GM19240 (cell line): ENCODE measurements at regions not wholly inside any gene's neighbourhood (a gene's known extent, or its start where the extent isn't known, plus 50 kb on each side); places are given as distances from the start of the nearest gene placed in this dataset.

Source experiments
- DNase-seq: peaks from one replicate; pipeline ENCODE4 v3.0.0; 2011; ENCODE audit warnings: low spot score; ENCODE audit not compliant: insufficient read length

DNA sequence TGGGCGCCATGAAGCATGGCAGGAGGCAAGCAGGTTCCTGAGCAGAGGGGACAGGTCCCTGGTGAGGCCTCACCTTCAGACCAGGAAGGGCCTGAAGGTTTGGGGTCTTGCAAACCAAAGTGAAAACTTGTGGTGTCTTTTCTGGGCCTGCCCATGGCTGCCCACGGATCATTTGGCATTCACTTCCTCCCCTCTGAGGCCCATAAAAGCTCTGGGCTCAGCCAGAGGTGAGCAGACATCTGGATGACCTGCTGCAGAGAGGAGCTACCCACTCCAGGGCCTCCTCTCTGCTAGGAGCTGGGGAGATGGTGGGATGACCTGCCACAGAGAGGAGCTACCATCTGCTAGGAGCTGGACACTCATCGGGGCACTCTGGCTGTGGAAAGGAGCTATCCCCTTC is 112.9 kb upstream of the TMEM18 start:
- no peak for DNase-seq

DNA sequence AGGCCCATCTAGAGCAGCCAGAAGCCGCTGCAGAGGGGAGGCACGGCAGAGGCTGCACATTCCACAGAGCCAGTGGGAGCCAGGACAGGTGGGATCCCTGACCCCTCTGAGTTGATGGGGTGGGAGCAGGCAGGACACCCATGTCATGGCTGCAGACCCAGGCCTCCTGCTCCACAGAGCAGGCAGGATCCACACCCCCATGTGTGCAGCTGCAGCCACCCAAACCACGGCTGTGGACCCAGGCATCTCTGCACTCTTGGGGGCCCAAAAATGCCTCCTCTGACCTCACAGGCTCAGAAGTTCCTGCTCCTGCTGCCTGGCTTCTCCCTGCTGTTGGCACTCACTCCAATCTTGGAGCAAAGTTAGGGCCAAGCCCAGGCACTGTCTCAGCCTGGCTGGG is 112.3 kb upstream of the TMEM18 start:
- no peak for DNase-seq

DNA sequence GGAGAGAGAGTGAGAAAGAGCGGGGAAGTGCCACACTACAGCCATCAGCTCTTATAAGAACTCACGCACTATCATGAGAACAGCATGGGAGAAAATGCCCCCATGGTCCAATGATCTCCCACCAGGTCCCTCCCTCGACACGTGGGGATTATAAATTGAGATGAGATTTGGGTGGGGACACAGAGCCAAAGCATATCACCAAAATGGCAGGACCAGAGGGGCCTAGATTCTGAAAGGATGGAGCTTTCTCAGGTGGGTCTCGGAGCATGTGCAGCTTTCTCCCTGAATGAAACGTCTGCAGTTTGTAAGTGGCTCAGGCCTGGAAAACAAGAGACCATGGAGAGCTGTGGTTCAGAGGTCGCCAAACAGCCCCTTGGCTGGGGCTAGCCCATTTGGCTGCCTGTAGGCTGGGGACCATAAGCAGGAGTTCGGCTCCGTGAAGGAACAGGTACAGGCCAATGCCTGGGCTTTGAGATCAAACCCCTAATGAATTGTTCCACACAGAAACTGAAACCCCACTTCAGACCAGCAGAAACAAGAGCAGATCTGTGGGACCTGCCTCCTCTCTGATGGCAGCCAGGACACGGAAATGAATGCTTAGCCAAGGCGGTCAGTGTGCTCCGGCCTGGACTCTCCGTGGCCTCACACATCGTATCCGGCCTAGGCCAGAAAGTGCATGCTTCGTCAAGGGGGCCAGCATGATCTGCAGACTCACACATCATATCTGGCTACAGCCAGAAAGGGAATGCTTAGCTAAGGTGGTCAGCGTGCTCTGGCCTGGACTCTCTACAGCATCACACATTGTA is 111.2 kb upstream of the TMEM18 start:
- DNase-seq = no peak

DNA sequence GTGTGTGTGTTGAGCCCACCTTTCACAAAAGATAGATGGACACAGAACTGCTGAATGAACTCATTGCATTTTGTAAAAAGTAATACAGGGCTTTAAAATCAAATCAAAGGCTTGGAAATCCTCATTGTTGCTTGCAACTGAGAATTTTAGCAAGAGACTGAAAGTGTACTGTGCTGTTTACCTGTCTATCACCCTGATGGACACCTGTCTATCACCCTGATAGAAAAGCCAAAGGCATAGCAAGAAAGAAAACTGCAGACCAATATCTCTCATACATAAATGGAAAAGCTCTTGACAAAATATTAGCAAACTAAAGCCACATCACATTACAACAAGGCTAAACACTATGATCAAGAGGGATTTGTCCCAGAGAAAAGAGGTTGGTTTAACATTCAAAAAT is 107.5 kb upstream of the TMEM18 start:
- no peak for DNase-seq

DNA sequence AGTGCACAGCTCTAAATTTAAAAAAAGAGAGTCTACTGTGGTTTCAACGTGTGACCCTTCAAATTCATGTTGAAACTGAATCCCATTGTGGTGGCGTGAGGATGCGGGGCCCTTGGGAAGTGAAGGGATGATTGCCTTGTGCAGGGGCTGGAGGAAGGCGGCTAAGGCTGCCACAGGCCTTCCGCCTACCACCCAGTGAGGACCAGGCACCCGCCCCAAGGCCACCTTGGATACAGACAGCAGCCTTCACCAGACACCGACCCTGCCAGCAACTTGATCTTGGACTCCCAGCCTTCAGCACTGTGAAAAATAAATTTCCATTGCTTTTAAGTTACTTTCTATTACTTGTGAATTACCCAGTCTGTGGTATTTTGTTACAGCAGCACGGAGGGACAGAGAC is 103.4 kb upstream of the TMEM18 start:
- DNase-seq = no peak

DNA sequence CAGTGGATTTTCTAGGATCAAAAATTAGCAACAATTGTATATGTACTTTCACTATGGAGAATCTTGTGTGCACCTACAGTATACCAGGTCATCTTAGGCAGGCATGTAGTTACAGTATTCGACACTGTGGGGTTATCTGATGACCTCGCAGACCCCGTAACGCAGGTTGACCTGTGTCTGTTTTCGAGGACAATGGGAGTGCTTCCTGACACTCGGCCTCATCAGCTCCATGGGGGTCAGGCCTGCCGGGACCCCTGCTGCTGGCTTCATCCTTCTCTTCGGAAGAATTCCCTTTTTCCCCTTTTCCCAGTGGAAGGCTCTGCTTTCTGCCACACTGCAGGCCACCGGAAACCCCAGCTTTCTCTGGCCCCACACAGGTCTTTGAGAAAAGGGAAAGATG is 102.8 kb upstream of the TMEM18 start:
- no peak for DNase-seq

DNA sequence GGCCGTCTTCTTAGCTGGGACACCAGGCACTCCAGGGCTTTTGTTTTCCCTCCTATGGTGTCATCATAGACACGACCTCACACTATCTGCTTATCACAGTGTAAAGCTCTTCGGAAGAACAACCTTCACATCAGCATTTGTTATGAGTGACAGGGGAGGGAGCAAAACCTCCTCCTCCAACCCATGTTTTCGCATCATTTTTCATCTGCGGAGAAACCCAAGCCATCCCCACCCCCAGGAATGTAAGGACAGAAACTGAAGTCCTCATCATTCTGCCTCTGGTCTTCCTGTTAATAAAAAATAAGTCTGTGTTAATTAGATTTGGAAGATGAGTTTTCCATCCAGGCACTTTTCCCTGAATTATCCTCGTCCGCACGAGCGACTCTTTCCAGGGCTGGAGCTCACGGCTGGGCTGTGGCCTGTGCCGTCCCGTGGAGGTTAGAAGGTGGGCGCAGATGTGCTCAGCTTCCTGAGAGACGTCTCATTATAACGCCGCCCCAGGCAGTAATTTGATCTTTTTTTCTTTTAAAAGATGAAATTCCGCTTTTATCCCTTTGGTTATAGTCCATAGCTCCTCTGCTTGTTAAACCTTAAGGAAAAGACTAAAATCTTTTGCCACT is 101.6 kb upstream of the TMEM18 start:
- DNase-seq = no peak

DNA sequence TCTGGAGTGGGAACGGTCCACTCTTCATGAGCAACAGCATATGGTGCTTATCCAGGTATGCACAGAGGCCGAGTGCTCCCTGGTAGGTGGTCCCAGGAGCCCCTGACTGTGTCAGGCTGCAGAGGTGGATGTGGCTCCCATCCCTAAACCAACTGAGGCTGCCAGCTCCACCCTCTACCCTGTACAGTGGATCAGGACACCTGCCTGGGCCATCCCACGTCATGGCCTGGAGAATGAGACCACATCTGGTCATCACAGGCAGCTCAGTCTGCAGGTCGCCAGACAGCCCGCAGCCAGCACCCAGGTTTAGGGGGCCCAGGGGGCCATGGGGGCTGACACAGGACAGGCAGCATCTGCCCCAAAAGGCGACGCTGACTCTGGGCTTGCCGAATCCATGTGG is 100.3 kb upstream of the TMEM18 start:
- DNase-seq = no peak

DNA sequence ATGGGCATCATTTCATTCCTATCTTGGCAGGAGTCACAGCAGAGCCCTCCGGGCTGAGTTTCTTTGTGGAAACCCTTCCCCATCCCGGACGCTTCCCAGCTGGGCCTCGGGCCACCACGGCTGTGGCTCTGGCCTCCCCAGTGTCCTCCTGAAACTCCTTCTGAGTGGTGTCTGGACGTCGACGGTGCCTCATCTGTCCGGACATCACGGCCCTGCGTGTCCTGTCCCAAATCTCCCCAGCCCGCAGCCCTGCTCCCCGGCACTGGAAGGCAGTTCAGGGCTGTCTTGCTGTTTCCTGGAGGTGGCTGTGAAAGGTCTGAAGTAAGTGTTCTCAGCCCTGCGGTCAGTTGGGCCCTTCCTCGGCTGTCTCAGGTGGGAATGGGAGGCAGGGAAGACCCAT is 99.8 kb upstream of the TMEM18 start:
- DNase-seq = no peak

DNA sequence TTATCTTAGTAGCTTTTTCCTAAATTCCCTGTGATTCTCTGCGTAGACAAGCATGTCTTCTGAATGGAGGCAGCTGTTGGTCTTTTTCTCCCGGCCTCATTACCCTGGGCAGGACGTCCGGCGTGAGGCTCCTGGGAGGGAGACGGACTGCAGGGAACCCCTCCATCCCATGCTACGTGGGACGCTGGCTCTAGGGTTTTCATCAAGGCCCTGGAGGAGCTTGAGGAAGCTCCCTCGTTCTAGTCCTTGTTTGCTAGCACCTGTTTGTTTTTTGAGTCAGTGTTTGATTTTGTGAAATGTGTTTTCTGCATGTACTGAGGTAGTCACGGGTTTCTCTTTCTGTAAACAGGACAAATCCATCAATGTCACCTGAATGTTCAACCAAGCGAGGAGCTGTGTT is 99.3 kb upstream of the TMEM18 start:
- DNase-seq = no peak

DNA sequence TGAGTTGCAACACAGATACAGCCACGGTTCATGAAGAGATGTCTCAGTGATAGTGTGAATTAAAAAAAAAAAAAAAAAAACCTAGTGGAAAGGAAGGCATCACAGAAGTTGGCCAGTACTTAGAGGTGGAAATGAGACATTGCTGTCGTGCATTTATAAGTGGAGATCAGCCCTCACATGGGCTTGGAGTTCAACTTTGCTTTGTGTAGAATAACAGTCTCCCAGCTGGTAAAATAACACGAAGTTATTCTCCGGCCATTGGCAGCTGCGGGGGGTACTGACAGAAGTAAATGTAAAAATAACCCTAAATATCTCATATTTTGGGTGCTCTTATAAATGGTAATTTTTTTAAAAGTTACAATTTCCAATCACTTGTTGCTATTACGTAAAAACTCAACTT is 98.8 kb upstream of the TMEM18 start:
- DNase-seq = no peak

DNA sequence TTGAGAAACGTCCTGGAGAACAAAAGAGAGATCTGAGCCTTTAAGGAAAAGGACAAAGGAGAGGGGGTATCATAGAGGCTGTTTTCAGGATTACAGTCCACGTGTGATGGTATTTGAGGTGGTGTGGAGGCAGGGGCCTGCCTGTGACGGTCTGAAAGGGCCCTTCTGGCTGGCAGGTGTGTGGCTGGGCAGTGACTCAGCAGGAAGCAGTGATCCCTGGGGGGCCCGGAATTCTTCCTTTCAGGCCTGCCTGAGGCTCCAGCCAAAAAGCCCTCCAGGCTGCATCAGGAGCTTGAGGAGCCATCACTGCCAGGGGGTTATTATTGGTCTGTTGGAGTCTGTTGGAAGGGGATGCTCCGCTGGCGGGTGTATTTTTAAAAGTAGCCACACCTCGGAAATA is 97.2 kb upstream of the TMEM18 start:
- no peak for DNase-seq

DNA sequence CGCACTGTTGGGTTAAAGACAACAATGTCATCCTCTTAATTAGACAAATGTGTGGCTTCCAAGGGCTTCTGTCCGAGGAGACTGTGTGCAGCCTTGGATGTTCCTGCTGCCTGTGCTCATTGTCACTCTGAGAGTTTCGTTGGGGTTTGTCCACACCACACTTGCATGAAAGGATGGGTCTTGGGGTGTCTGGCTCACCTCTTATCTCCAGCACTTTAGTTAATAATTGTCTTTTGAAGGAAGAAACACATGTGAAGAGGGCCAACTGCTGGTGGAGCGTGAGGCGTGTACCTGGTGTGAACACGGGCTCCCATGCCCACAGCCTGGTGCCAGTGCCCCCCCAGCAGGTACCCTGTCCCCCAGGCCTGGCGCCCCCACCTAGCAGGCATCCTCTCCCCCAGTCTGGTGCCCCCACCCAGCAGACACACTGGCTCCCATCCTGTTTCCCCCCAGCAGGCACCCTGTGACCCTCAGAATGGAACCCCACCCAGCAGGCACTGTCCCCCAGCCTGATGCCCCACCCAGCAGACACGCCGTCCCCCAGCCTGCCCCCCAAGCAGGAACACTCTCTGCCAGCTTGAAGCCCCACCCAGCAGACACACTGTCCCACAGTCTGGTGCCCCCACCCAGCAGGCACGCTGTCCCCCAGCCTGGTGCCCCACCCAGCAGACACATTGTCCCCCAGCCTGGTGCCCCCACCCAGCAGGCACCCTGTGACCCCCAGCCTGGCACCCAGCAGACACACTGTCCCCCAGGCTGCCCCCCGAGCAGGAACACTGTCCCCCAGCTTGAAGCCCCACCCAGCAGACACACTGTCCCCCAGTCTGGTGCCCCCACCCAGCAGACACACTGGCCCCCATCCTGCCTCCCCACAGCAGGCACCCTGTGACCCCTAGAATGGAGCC is 96.3 kb upstream of the TMEM18 start:
- DNase-seq = no peak

DNA sequence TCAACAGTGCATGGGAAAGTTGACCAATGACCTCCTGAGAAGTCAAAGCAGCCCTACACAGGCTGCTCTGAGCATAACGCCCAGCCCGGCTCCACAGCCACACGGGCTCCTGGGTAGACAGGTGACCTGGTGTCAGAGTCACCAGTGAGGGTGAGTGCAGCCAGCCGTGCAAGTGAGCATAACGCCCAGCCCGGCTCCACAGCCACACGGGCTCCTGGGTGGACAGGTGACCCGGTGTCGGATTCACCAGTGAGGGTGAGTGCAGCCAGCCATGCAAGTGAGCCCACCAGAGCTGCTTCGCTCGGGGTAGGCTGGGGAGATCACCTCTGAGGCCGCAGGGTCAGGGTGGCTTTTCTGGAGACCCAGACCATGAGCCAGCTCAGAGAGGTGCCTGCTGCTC is 94.3 kb upstream of the TMEM18 start:
- no peak for DNase-seq

DNA sequence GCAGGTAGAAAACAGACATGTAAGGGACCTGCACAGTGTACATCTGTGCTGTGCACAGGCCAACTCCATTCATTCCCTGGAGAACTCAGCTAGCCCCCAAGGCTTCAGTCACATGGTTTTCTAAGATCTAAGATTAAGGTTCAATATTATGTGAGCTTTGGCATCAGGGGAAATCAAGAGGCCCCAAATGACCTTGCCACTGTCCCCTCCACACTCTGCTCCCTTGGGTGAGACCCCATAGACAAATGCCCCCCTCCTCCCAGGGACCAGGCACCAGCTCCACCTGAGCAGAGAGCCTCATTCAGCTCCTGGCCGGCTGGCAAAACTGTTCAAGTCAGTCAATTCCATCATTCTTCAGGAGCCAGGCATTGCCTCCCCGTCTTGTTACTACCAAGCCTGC is 93.6 kb upstream of the TMEM18 start:
- DNase-seq = no peak

DNA sequence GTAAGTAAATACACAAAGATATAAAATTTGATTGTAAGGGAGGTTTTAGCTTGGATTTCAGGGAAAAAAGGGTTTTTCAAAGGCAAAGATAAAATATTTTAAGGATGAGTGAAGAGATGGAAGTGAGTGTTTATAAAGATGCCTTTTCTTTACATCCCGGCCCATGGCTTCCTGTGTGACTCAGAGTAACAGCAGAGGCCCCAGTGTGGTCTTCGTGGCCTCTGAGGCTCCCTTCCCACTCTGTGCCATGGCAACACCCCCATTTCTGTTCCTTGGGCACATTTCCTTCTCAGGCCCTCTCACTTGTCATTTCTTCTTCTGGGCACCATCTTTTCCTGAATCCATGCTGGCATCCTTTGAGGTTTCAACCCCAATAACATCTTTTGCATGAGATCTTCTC is 92.6 kb upstream of the TMEM18 start:
- DNase-seq = no peak

DNA sequence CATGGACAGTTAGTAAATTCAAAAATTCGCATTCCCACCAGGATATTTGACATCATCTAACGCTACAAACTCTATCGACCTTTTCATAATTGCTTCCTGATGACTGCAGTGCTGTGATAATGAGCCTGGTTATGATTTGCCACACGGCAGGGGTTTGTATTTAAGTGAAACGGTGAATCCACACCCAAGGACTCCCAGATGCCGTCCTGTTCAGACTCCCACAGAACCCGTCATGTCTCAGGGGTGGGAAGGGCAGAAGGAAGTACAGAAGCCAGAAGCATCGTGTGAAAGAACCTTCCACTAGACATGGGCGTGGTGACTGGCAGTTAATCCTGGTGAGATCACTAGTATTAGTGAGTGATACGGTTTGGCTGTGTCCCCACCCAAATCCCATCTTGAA is 91.2 kb upstream of the TMEM18 start:
- no peak for DNase-seq

DNA sequence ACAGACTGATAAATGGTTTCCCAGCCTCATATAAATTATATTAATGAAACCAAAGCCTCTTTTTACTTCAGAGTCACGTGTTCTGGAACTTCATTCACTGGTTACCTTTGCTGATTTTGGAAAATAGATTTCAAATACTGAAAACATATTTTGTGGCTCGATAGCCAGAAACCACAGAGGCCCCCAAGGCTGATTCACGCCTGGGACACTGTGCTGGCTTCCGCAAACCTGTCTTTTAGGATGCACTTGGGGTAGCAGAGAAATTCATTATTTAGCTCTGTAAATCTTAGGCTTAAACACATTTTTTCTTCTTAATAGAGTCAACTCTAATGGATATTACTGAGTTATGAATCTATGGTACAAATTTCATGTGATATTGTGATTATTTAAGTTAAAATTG is 90.7 kb upstream of the TMEM18 start:
- no peak for DNase-seq

DNA sequence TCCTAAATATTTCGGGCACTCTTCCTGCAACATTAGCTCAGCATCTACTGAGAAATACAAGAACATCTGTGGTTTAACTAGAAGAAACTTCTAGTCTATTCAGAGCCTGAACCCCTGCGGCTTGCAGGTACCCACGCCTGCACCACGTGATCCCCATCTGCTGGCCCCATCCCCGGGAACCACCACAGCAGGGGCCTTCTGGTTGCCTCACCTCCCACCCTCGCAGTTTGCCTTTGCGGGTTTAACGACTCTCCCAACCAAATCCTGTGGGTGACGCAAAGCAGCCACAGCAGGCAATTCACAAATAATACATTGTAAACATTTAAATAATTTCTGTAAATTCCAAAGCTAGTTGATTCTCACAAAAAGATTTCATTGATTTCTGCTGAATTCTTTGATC is 90.2 kb upstream of the TMEM18 start:
- DNase-seq = no peak

DNA sequence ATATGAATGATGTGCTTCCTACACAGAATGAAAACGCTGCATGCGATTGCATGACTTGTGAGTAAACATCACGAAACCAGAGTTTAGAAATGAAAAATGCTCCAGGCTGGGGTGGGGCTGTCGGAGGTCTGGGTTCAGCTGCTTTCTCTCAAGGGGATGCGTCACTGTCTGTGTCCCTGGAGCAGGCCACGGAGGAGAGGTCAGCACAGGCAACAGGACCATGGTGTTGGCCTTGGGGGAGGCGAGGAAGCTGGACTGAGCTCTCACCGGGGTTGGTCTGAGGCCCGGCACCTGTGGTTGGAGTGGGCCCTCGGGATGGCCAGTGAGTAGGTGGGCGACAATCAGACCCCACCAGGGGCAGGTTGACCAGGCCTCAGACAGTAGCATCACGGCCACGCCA is 89.0 kb upstream of the TMEM18 start:
- DNase-seq = no peak

DNA sequence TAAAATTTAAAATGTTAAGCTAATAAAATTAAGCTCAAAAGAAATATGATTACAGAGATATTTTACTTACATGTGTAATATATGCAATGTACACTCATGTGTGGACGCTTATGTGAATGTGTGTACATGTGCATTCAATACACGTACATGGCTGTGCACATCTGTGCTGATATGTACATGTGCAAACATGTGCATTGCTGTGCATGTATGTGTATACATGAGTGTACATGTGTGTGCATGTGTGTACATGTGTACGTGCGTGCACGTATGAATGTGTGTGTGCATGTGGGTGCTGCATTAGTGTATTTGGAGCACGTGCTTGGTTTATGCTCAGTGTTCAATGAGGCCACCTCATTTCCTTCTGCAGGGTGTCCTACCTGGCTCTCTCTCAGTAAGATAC is 88.2 kb upstream of the TMEM18 start:
- no peak for DNase-seq

DNA sequence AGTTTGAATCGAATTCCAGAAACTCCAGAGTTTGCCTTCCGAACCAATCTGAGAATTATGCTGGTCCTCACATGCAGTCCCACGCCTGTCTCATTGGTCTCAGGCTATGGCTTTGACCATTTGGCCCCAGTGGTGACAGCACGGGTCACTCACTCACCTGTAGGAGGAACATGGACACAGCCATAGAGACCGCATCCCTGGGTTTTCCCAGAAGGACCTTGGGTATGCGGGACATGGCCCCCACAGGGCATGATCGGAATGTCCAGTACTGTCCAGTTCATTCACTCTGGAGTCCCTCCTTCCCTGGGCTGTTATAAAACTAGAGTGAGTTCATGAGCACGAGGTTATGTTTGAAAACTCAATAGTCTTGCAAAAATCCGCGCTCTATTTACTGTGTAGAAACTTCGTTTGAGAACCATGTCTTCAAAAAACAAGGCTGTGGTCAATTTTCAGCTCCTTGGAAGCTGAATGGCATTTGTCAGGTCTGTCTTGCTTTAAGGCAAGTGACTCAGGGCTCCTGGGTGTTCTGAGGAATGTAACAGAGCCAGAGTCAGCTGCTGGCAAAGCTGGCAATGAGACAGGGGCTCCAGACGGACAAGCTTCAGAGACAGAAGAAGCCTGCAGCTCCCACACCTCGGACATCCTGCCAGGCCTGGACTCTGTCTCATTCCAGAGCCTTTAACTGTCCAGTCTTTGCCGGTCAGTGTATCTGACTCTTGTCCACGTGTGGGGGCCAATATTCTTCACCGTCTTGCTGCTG is 86.7 kb upstream of the TMEM18 start:
- DNase-seq = no peak
